D721Med (cell line): ENCODE measurements at regions not wholly inside any gene's neighbourhood (a gene's known extent, or its start where the extent isn't known, plus 50 kb on each side); places are given as distances from the start of the nearest gene placed in this dataset.
A peak's percentile ranks its signal among the peaks of the same experiment; 100 is the strongest.

Source experiments
- DNase-seq: peaks from one replicate; pipeline ENCODE4 v3.0.0; 2011; ENCODE audit warnings: low spot score; ENCODE audit not compliant: insufficient read length
- FAIRE-seq: peaks from 2 replicates; lab custom pipeline; 2011; peaks lifted over from hg19 to GRCh38; lab: Jason Lieb, UNC
- CTCF ChIP-seq: IDR thresholded peaks from 2 replicates; pipeline ENCODE4 v1.5.1; 2012; ENCODE audit warnings: mild to moderate bottlenecking, control low read depth; ENCODE audit not compliant: insufficient read depth; ENCODE audit errors: missing control alignments

- no peak for FAIRE-seq
- no peak for TF ChIP-seq CTCF
- DNase-seq: no peak
These were observed 583.9 kb upstream of the SLITRK6 start for GRCh38 chr13:86383151-86383550.

DNA sequence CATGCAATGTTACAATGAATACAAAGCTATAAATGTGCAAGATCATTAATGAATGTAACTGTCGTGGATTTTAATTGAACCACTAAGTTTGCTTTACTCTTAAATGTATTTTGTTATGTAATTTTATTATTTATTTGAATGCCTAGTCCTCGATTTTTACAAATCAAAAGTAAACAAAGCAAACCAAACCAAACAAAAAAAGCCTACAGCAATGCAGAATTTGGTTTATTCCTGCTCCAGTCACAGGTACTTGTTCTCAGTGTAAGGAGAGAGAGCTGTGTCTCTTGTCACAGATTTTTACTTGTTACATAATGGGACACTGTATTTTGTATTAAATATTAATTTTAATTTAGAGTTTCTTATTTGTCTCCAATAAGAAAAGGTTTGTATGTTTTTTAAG, 584.3 kb upstream of the SLITRK6 start:
- FAIRE-seq (no peak), DNase-seq (no peak)
- TF ChIP-seq CTCF: no peak

- FAIRE-seq (no peak), DNase-seq (no peak)
- TF ChIP-seq CTCF: no peak
These were observed 598.4 kb upstream of the SLITRK6 start for GRCh38 chr13:86397635-86398034.

GRCh38 chr13:86399572-86399971, 600.4 kb upstream of the SLITRK6 start:
- TF ChIP-seq CTCF: no peak
- DNase-seq: no peak
- FAIRE-seq: peak; percentile 25

GRCh38 chr13:86402500-86402899, 603.3 kb upstream of the SLITRK6 start:
- peak; percentile 53 for FAIRE-seq
- DNase-seq: no peak
- no peak for TF ChIP-seq CTCF

GRCh38 chr13:86403181-86403580, 604.0 kb upstream of the SLITRK6 start:
- no peak for TF ChIP-seq CTCF
- DNase-seq (no peak), FAIRE-seq (no peak)

DNA sequence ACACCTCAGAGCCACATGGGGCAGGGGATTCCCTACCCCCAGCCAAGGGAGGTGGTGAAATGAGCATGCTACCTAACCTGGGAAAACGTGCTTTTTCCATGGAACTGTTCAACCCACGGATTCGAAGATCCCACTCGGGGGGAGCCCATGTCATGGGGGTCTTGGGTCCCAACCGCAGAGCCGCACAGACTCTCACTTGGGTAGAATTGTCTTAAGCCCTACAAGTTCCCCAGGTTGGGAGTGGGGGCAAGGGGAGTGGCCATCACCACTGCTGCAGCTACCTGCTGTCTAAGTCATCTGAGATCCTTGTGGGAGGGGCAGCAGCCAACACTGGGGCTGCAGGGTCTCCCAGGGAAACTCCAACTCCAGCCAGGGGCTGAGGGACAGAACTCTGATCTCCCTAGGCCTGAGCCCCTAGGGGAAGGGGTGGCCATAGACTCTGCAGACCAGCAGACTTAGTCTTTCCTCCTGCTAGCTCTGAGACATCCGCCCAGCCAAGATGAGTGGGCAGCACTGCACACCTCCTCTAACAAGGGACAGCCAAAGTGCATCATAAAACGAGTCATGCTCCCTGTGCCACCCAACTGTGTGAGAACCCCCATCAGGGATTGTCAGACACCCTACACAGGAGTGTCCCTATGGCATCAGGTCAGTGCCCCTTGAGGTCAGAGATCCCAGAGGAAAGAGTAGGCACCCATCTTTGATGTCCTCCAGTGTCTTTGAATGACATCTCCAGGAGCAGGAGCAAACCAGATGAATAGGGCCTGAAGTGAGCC, 610.4 kb upstream of the SLITRK6 start:
- TF ChIP-seq CTCF: no peak
- DNase-seq (no peak), FAIRE-seq (no peak)
